AG10803 (cell line): ENCODE measurements at regions not wholly inside any gene's neighbourhood (a gene's known extent, or its start where the extent isn't known, plus 50 kb on each side); places are given as distances from the start of the nearest gene placed in this dataset.
"Not testable (repeated sequence)": the region's sequence is repeated elsewhere in the genome, so short reads cannot be mapped to it uniquely, and the experiment has no call there.

Experiments
- DNase-seq: peaks from one replicate; pipeline ENCODE4 v3.0.0; 2010; ENCODE audit warnings: low read depth
- H3K4me3 ChIP-seq: 2 replicates; pipeline ENCODE4 v1.5.1; 2011; ENCODE audit warnings: mild to moderate bottlenecking, low read length, control low read depth
- CTCF ChIP-seq: conservative IDR thresholded peaks from 2 replicates; pipeline ENCODE4 v1.5.1; 2011; ENCODE audit warnings: mild to moderate bottlenecking, low read length, control low read depth, inconsistent platforms

- no peak overlapping the region for H3K4me3 ChIP-seq
- no peak for TF ChIP-seq CTCF
- DNase-seq, result no peak
Measured at GRCh38 chr13:84705982-84706710, 823.9 kb upstream of the SLITRK1 start.

GRCh38 chr13:84702174-84702573, 819.9 kb upstream of the SLITRK1 start:
- TF ChIP-seq CTCF, result no peak
- no peak for DNase-seq
- H3K4me3 ChIP-seq, result no peak overlapping the region

- not testable (repeated sequence) for H3K4me3 ChIP-seq, DNase-seq
Measured at GRCh38 chr13:84697591-84697990, 815.3 kb upstream of the SLITRK1 start.

GRCh38 chr13:84686973-84687372, 804.7 kb upstream of the SLITRK1 start:
- DNase-seq, result no peak
- no peak for TF ChIP-seq CTCF
- H3K4me3 ChIP-seq, result no peak overlapping the region

GRCh38 chr13:84686458-84686857, 804.2 kb upstream of the SLITRK1 start:
- TF ChIP-seq CTCF, result no peak
- DNase-seq, result no peak
- H3K4me3 ChIP-seq, result no peak overlapping the region

- no peak for TF ChIP-seq CTCF
Measured at GRCh38 chr13:84684804-84685203, 802.5 kb upstream of the SLITRK1 start.

GRCh38 chr13:84684048-84684662, 801.9 kb upstream of the SLITRK1 start:
- TF ChIP-seq CTCF, result no peak

More at GRCh38 chr13:84684804-84685203, 802.5 kb upstream of the SLITRK1 start:
- H3K4me3 ChIP-seq, result no peak overlapping the region
- DNase-seq, result no peak

More at GRCh38 chr13:84684048-84684662, 801.9 kb upstream of the SLITRK1 start:
- H3K4me3 ChIP-seq, result no peak overlapping the region
- no peak for DNase-seq
